H9 (cell line): ENCODE measurements at regions not wholly inside any gene's neighbourhood (a gene's known extent, or its start where the extent isn't known, plus 50 kb on each side); places are given as distances from the start of the nearest gene placed in this dataset.

Experiments
- DNase-seq: peaks from one replicate; pipeline ENCODE4 v3.0.0-alpha.2; 2017
- H2AFZ ChIP-seq: one replicate; pipeline ENCODE4 v1.6.1; 2013; ENCODE audit warnings: mild to moderate bottlenecking, low read length, control low read depth, moderate library complexity
- H2AK5ac ChIP-seq: 2 replicates; pipeline ENCODE4 v1.6.1; 2013; ENCODE audit warnings: low read length, control low read depth, mixed read lengths; ENCODE audit not compliant: insufficient read length
- H2BK120ac ChIP-seq: one replicate; pipeline ENCODE4 v1.6.1; 2013; ENCODE audit warnings: low read depth, mild to moderate bottlenecking, low read length, control low read depth, inconsistent platforms; ENCODE audit not compliant: poor library complexity, severe bottlenecking
- H2BK12ac ChIP-seq: 2 replicates; pipeline ENCODE4 v1.6.1; 2013; ENCODE audit warnings: low read length, control low read depth, mixed read lengths, low read depth; ENCODE audit not compliant: insufficient read length
- H2BK15ac ChIP-seq: 2 replicates; pipeline ENCODE4 v1.6.1; 2013; ENCODE audit warnings: low read depth, low read length, control low read depth
- H2BK20ac ChIP-seq: one replicate; pipeline ENCODE4 v1.6.1; 2013; ENCODE audit warnings: low read depth, mild to moderate bottlenecking, low read length, control low read depth, inconsistent platforms; ENCODE audit not compliant: poor library complexity, severe bottlenecking
- H2BK5ac ChIP-seq: 2 replicates; pipeline ENCODE4 v1.6.1; 2013; ENCODE audit warnings: low read length, control low read depth, mixed read lengths; ENCODE audit not compliant: insufficient read length
- H3K14ac ChIP-seq: 2 replicates; pipeline ENCODE4 v1.6.1; 2013; ENCODE audit warnings: low read length, control low read depth; ENCODE audit not compliant: insufficient read depth
- H3K18ac ChIP-seq: 2 replicates; pipeline ENCODE4 v1.6.1; 2013; ENCODE audit warnings: low read depth, mild to moderate bottlenecking, mixed read lengths, low read length, control low read depth; ENCODE audit not compliant: insufficient read length
- H3K23ac ChIP-seq: 2 replicates; pipeline ENCODE4 v1.6.1; 2013; ENCODE audit warnings: low read length, control low read depth, mixed read lengths, low read depth; ENCODE audit not compliant: insufficient read length
- H3K23me2 ChIP-seq: 2 replicates; pipeline ENCODE4 v1.6.1; 2013; ENCODE audit warnings: low read depth, mild to moderate bottlenecking, mixed read lengths, low read length, control low read depth; ENCODE audit not compliant: insufficient read length, poor library complexity, severe bottlenecking
- H3K27ac ChIP-seq: 2 replicates; pipeline ENCODE4 v1.5.1; 2013; ENCODE audit warnings: low read length, control low read depth, mixed read lengths, low read depth; ENCODE audit not compliant: insufficient read length
- H3K27me3 ChIP-seq: 2 replicates; pipeline ENCODE4 v1.6.1; 2013; ENCODE audit warnings: low read length, control low read depth, inconsistent platforms; ENCODE audit not compliant: insufficient read depth
- H3K4ac ChIP-seq: 2 replicates; pipeline ENCODE4 v1.6.1; 2013; ENCODE audit warnings: low read depth, mild to moderate bottlenecking, control low read depth, inconsistent platforms, low read length, moderate library complexity
- H3K4me1 ChIP-seq: 2 replicates; pipeline ENCODE4 v1.6.1; 2013; ENCODE audit warnings: low read length, control low read depth, inconsistent platforms; ENCODE audit not compliant: insufficient read depth
- H3K4me2 ChIP-seq: 2 replicates; pipeline ENCODE4 v1.6.1; 2013; ENCODE audit warnings: low read length, control low read depth, mixed read lengths; ENCODE audit not compliant: insufficient read length, insufficient read depth
- H3K56ac ChIP-seq: 2 replicates; pipeline ENCODE4 v1.6.1; 2013; ENCODE audit warnings: low read depth, mild to moderate bottlenecking, mixed read lengths, low read length, control low read depth; ENCODE audit not compliant: insufficient read length
- H3K79me1 ChIP-seq: 2 replicates; pipeline ENCODE4 v1.6.1; 2013; ENCODE audit warnings: low read depth, mild to moderate bottlenecking, moderate library complexity, low read length, control low read depth, inconsistent platforms; ENCODE audit not compliant: insufficient read depth, poor library complexity, severe bottlenecking
- H3K79me2 ChIP-seq: 2 replicates; pipeline ENCODE4 v1.6.1; 2013; ENCODE audit warnings: low read length, control low read depth, inconsistent platforms; ENCODE audit not compliant: insufficient read depth
- H3K9ac ChIP-seq: 2 replicates; pipeline ENCODE4 v1.6.1; 2013; ENCODE audit warnings: low read length, control low read depth, mixed read lengths; ENCODE audit not compliant: insufficient read length; ENCODE audit errors: extremely low read depth
- H3K9me3 ChIP-seq: one replicate; pipeline ENCODE4 v1.6.1; 2013; ENCODE audit warnings: low read depth, low read length, inconsistent platforms; ENCODE audit not compliant: control insufficient read depth
- H3T11ph ChIP-seq: one replicate; pipeline ENCODE4 v1.6.1; 2013; ENCODE audit warnings: mild to moderate bottlenecking, low read length, control low read depth, inconsistent platforms
- H4K20me1 ChIP-seq: one replicate; pipeline ENCODE4 v1.6.1; 2013; ENCODE audit not compliant: control insufficient read depth, insufficient read length, insufficient read depth
- H4K5ac ChIP-seq: 2 replicates; pipeline ENCODE4 v1.6.1; 2013; ENCODE audit warnings: low read depth, mild to moderate bottlenecking, mixed read lengths, low read length, control low read depth; ENCODE audit not compliant: insufficient read length
- H4K8ac ChIP-seq: replicated peaks from 2 replicates; pipeline ENCODE4 v1.6.1; 2013; ENCODE audit warnings: low read length, control low read depth, mixed read lengths, low read depth; ENCODE audit not compliant: insufficient read length
- H4K91ac ChIP-seq: 2 replicates; pipeline ENCODE4 v1.6.1; 2013; ENCODE audit warnings: low read depth, mild to moderate bottlenecking, moderate library complexity, mixed read lengths, low read length, control low read depth; ENCODE audit not compliant: insufficient read length
- H3K27ac Mint-ChIP-seq, 3 experiments: 2 replicates in 2 of 3; 3 replicates in 1 of 3; pipeline ENCODE4 v1.8.0; 2020 to 2021; ENCODE audit warnings: mixed read lengths in 3 of 3, mild to moderate bottlenecking in 1 of 3, moderate library complexity in 1 of 3
- H3K27me3 Mint-ChIP-seq: 2 replicates; pipeline ENCODE4 v1.8.0; 2021; ENCODE audit warnings: low read depth, mild to moderate bottlenecking, moderate library complexity, mixed read lengths
- H3K36me3 Mint-ChIP-seq, 3 experiments: 2 replicates in 2 of 3; 3 replicates in 1 of 3; pipeline ENCODE4 v1.8.0; 2020 to 2021; ENCODE audit warnings: low read depth in 3 of 3, mixed read lengths in 3 of 3; ENCODE audit not compliant: insufficient read depth in 1 of 3
- H3K4me1 Mint-ChIP-seq, 2 experiments: 2 replicates each; pipeline ENCODE4 v1.8.0; 2020; ENCODE audit warnings: mixed read lengths in 2 of 2
- H3K4me3 Mint-ChIP-seq, 2 experiments: 2 replicates in 1 of 2; 3 replicates in 1 of 2; pipeline ENCODE4 v1.8.0; 2020 to 2021; ENCODE audit warnings: mild to moderate bottlenecking in 2 of 2, mixed read lengths in 2 of 2, moderate library complexity in 1 of 2
- H3K9me3 Mint-ChIP-seq, 2 experiments: 2 replicates in 1 of 2; 3 replicates in 1 of 2; pipeline ENCODE4 v1.8.0; 2020; ENCODE audit warnings: mild to moderate bottlenecking in 2 of 2, mixed read lengths in 2 of 2, moderate library complexity in 1 of 2
- WGBS: extraction: QIAGEN DNeasy Blood & Tissue Kit; methylation state at CpG from one replicate; pipeline ENCODE4 v1.1.7; 2013; ENCODE audit warnings: missing lambda C conversion rate, low lambda C conversion rate, mixed read lengths; ENCODE audit not compliant: insufficient read length; ENCODE audit errors: extremely low coverage; 5-methylcytosine and 5-hydroxymethylcytosine counted together
- TF ChIP-seq, protein P1 (sequence below): fragments of 200-600 bp; sonication (generic); conservative IDR thresholded peaks from 3 replicates; pipeline ENCODE4 v1.8.0; 2021; ENCODE audit warnings: antibody characterized with exemption, mild to moderate bottlenecking

DNA sequence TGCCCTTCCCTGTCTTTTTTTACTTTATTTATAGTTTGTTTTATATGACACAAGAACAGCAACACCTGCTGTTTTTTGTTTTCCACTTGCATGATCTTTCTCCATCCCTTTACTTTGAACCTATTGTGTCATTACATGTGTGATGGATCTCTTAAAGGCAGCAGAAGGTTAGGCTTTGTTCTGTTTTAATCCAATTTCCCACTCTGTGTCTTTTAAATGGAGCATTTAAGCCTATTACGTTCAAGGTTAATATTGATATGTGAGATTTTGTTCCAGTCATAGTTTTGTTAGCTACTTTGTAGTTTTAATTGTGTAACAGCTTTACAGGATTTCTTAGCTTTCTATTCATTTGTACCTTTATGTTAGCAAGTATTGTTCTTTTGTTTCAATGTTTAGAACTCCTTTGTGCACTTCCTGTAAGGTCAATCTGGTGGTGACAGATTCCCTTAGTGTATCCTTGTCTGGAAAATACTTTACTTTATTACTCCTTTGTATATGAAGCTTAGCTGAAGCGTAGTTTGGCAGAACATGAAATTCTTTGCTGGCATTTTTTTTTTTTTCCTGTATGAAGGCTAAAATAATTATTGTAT lies 1443.0 kb upstream of the LRRTM1 start:
- H3T11ph ChIP-seq, result no peak overlapping the region
- no peak overlapping the region for H4K8ac ChIP-seq
- TF ChIP-seq, protein P1, sequence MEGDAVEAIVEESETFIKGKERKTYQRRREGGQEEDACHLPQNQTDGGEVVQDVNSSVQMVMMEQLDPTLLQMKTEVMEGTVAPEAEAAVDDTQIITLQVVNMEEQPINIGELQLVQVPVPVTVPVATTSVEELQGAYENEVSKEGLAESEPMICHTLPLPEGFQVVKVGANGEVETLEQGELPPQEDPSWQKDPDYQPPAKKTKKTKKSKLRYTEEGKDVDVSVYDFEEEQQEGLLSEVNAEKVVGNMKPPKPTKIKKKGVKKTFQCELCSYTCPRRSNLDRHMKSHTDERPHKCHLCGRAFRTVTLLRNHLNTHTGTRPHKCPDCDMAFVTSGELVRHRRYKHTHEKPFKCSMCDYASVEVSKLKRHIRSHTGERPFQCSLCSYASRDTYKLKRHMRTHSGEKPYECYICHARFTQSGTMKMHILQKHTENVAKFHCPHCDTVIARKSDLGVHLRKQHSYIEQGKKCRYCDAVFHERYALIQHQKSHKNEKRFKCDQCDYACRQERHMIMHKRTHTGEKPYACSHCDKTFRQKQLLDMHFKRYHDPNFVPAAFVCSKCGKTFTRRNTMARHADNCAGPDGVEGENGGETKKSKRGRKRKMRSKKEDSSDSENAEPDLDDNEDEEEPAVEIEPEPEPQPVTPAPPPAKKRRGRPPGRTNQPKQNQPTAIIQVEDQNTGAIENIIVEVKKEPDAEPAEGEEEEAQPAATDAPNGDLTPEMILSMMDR, result no peak
- no peak overlapping the region for H3K14ac ChIP-seq
- no peak overlapping the region for H4K91ac ChIP-seq
- no peaks in the 10 kb centered on the region for H3K23me2 ChIP-seq
- H3K27me3 Mint-ChIP-seq, result no peaks in the 10 kb centered on the region; the same call in 1 of the 2 replicates
- H2BK20ac ChIP-seq, result no peak overlapping the region
- no peak overlapping the region for H3K4me2 ChIP-seq
- H3K4me3 Mint-ChIP-seq, result no peak overlapping the region
- no peak overlapping the region for H2BK120ac ChIP-seq
- no peak overlapping the region for H3K27ac ChIP-seq
- H3K56ac ChIP-seq, result no peak overlapping the region
- no peak overlapping the region for H2BK12ac ChIP-seq
- no peak overlapping the region for H3K23ac ChIP-seq
- H3K9ac ChIP-seq, result no peak overlapping the region
- no peak overlapping the region for H4K5ac ChIP-seq
- no peak overlapping the region for H2AK5ac ChIP-seq
- no peaks in the 10 kb centered on the region for H3K4me1 ChIP-seq
- no CpG with 5 or more reads among the region's 2 CpGs for WGBS
- no peak overlapping the region for H3K4ac ChIP-seq
- 0 out of 7 replicates have a peak, but pooled peaks cover 0 to 4% (median 0%) of the 10 kb centered on the region in 3 experiments for H3K36me3 Mint-ChIP-seq
- DNase-seq, result no peak
- peaks cover 3 to 6% of the 10 kb centered on the region in 2 experiments; a peak in 3 of 5 replicates for H3K9me3 Mint-ChIP-seq
- H3K79me1 ChIP-seq, result no peaks in the 10 kb centered on the region
- no peaks in the 10 kb centered on the region for H4K20me1 ChIP-seq
- H3K27me3 ChIP-seq, result no peaks in the 10 kb centered on the region
- no peak overlapping the region for H3K27ac Mint-ChIP-seq
- no peak overlapping the region for H2AFZ ChIP-seq
- no peaks in the 10 kb centered on the region for H3K79me2 ChIP-seq
- no peak overlapping the region for H2BK5ac ChIP-seq
- no peak overlapping the region for H2BK15ac ChIP-seq
- no peak overlapping the region for H3K18ac ChIP-seq
- no peaks in the 10 kb centered on the region for H3K9me3 ChIP-seq
- peaks cover 0 to 5% of the 10 kb centered on the region in 2 experiments; a peak in 2 of 4 replicates for H3K4me1 Mint-ChIP-seq
